Liver (tissue), 3 donors: ENCODE measurements at regions not wholly inside any gene's neighbourhood (a gene's known extent, or its start where the extent isn't known, plus 50 kb on each side); places are given as distances from the start of the nearest gene placed in this dataset.

ENCODE experiments used
- TF ChIP-seq, protein P1 (sequence below): IDR thresholded peaks from 2 replicates; pipeline ENCODE4 v1.6.1; 2016; ENCODE audit warnings: antibody characterized with exemption
- TF ChIP-seq, protein P2 (sequence below): IDR thresholded peaks from 2 replicates; pipeline ENCODE4 v1.6.1; 2016; ENCODE audit warnings: antibody characterized with exemption
- TF ChIP-seq, protein P3 (sequence below): fragments of 150-350 bp; IDR thresholded peaks from 2 replicates; pipeline ENCODE4 v1.5.1; 2017; ENCODE audit warnings: improper control_type of control experiment, low read depth, low read length; ENCODE audit not compliant: missing input control
- donor health status: healthy.
- donor health status: healthy.

DNA sequence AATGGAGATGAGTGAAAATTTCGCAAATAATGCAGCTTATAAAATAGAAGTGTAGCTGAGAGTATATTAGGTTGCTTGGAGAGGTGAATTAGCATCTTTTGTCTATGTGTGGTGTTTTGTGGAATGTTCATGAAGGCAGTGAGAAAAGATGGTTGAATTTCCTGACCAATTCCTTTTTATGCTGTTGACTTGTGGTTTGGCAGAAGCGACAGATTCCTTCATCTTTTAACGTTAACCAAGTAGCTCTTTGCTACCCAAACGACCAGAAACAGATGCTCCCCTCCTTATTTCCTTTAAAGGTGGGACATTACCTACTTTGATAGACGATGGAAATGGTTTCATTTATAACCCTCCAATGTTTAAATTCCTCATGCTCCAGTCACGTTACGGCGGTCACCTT is 390.5 kb downstream of the QKI start:
- TF ChIP-seq, protein P1, sequence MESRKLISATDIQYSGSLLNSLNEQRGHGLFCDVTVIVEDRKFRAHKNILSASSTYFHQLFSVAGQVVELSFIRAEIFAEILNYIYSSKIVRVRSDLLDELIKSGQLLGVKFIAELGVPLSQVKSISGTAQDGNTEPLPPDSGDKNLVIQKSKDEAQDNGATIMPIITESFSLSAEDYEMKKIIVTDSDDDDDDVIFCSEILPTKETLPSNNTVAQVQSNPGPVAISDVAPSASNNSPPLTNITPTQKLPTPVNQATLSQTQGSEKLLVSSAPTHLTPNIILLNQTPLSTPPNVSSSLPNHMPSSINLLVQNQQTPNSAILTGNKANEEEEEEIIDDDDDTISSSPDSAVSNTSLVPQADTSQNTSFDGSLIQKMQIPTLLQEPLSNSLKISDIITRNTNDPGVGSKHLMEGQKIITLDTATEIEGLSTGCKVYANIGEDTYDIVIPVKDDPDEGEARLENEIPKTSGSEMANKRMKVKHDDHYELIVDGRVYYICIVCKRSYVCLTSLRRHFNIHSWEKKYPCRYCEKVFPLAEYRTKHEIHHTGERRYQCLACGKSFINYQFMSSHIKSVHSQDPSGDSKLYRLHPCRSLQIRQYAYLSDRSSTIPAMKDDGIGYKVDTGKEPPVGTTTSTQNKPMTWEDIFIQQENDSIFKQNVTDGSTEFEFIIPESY = no peak
- TF ChIP-seq, protein P2, sequence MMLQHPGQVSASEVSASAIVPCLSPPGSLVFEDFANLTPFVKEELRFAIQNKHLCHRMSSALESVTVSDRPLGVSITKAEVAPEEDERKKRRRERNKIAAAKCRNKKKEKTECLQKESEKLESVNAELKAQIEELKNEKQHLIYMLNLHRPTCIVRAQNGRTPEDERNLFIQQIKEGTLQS = no peak
- TF ChIP-seq, protein P3, sequence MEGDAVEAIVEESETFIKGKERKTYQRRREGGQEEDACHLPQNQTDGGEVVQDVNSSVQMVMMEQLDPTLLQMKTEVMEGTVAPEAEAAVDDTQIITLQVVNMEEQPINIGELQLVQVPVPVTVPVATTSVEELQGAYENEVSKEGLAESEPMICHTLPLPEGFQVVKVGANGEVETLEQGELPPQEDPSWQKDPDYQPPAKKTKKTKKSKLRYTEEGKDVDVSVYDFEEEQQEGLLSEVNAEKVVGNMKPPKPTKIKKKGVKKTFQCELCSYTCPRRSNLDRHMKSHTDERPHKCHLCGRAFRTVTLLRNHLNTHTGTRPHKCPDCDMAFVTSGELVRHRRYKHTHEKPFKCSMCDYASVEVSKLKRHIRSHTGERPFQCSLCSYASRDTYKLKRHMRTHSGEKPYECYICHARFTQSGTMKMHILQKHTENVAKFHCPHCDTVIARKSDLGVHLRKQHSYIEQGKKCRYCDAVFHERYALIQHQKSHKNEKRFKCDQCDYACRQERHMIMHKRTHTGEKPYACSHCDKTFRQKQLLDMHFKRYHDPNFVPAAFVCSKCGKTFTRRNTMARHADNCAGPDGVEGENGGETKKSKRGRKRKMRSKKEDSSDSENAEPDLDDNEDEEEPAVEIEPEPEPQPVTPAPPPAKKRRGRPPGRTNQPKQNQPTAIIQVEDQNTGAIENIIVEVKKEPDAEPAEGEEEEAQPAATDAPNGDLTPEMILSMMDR = no peak
